WI38 (cell line): ENCODE measurements at regions not wholly inside any gene's neighbourhood (a gene's known extent, or its start where the extent isn't known, plus 50 kb on each side); places are given as distances from the start of the nearest gene placed in this dataset.
"Not testable (repeated sequence)": the region's sequence is repeated elsewhere in the genome, so short reads cannot be mapped to it uniquely, and the experiment has no call there.

Experiments
- H3K4me3 ChIP-seq: 2 replicates; pipeline ENCODE4 v1.5.1; 2011; ENCODE audit warnings: low read depth, mild to moderate bottlenecking, control low read depth, low read length
- CTCF ChIP-seq: IDR thresholded peaks from 2 replicates; pipeline ENCODE4 v1.5.1; 2012; ENCODE audit warnings: low read depth, mild to moderate bottlenecking, control low read depth, low read length

- no peak for TF ChIP-seq CTCF
- no peak overlapping the region for H3K4me3 ChIP-seq
These were observed 2051.0 kb downstream of the EFNA5 start for GRCh38 chr5:105619725-105620124.

DNA sequence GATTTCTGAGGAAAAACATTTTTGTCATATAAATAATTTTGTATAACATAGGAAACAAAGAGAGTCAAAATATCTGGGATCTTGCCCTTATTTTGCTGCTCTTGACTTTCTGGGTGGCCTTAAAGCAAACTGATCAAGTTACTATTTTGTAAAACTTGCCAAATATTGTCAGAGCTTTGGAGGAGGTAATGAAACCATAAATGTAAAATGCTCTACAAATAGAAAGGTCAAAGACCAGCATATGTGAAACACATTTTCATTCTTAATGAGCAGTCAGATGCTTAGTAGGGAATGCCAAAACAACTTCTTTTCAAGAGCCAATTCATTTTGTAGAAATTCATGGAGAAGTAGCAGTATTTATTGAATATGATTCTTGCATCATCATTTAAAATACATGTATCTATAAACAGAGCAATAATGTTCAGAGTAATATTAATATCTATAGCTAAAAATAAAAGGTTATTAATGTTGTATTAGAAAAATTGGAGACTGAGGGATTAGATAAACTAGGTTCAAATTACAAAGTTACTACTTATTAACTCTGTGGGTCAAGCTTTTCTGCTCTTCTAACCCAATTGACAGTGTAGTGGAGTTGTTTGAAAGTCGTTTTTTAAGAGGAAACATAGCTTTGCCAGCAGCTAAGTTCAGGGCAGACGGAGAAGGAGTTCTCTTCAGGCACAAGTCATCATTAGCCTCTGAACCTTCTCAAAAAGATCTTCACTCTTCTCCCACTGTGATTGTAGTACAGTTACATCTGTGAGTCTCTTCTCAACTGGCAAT lies 2053.1 kb downstream of the EFNA5 start:
- H3K4me3 ChIP-seq, result no peak overlapping the region
- no peak for TF ChIP-seq CTCF

DNA sequence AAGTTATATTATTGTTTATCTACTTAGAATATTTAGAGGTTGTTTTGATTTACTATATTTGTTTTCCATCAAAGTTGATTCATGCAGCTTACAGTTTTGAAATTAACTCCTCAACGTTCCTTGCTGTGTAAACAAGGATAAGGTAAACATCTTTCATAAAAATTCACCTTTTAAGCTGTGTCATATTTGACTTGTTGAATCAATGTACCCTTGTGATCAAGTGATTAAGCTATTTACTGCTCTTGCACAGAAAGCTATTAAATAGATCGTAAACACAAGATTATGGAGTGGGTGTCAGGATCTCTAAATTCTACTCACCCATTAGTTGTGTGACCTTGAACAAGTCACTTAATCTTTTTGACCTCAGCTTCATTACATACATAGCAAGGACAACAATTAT lies 2054.0 kb upstream of the NUDT12 start:
- H3K4me3 ChIP-seq, result no peak overlapping the region
- no peak for TF ChIP-seq CTCF

- not testable (repeated sequence) for H3K4me3 ChIP-seq
These were observed 2039.8 kb upstream of the NUDT12 start for GRCh38 chr5:105602406-105602805.

DNA sequence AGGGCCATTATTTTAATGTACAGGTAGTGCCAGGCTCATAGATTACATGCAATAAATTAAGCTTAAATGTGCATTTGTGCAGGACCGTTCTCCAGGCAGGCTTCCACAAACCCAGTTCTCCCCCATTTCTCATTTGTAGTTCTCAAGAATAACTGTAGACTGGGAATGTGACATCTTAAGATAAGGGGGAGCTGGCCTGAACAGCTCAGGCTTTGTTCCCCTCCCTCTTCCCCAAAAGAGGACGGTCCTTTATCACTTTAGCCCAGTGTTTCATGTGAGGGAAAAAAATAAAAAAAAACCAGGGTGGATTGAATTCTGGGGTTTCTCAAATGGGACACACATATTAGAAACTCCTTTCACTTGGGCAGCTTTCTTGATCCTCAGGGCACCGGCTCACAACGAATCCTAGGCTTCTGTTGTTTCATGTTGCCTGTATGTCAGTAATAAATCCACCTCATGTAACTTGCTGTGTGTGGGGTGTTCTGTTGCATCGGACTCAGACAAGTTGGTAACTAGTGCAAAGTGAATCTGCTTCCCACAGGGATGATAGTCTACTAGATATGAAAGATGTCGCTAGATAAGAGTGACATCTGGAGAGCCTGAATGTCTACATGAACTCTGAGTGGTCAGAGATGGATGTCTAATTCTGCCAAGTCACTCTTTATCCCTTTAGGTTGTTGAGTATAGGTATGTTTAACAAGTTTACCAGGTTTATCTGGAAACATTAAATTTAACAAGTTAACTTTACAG lies 2030.6 kb upstream of the NUDT12 start:
- no peak for TF ChIP-seq CTCF
- H3K4me3 ChIP-seq, result no peak overlapping the region

- TF ChIP-seq CTCF, result no peak
- H3K4me3 ChIP-seq, result no peak overlapping the region
These were observed 2025.5 kb upstream of the NUDT12 start for GRCh38 chr5:105587963-105588662.

- H3K4me3 ChIP-seq, result no peak overlapping the region
- TF ChIP-seq CTCF, result no peak
These were observed 2019.5 kb upstream of the NUDT12 start for GRCh38 chr5:105581988-105582690.
